ENCODE measurements at regions not wholly inside any gene's neighbourhood (a gene's known extent, or its start where the extent isn't known, plus 50 kb on each side); places are given as distances from the start of the nearest gene placed in this dataset.

GRCh38 chr5:34517249-34517648, 138.9 kb upstream of the RAI14 start:
- Histone ChIP-seq H3K36me3 (ENCODE audit: low read depth) (no peaks in the 10 kb centered on the region), H3K27ac (peak overlapping the region; percentile 21; the same call in 1 of the 2 replicates), H3K4me2 (0 out of 2 replicates have a peak overlapping the region, but pooled peaks have one; percentile 0), H3K79me2 (ENCODE audit: low read depth) (no peaks in the 10 kb centered on the region), H3K4me3 (no peak overlapping the region), H3K9me2 (ENCODE audit: insufficient read depth) (no peaks in the 10 kb centered on the region), H3K9me3 (ENCODE audit: insufficient read depth, low read depth) (peaks cover 3% of the 10 kb centered on the region; the same call in 1 of the 2 replicates), H3F3A (ENCODE audit: insufficient read depth, low read depth) (peaks cover 11% of the 10 kb centered on the region; the same call in 1 of the 2 replicates), H3K27me3 (ENCODE audit: insufficient read depth, low read depth) (no peaks in the 10 kb centered on the region), H3K4me1 (replicated peaks; ENCODE audit: insufficient read depth) (peaks cover 38% of the 10 kb centered on the region), H2AFZ (no peak overlapping the region), H4K20me1 (ENCODE audit: insufficient read depth) (no peaks in the 10 kb centered on the region)
- no peak for TF ChIP-seq CTCF (conservative IDR thresholded peaks at IDR 0.05)
- TF ChIP-seq EZH2 (IDR thresholded peaks at IDR 0.05; ENCODE audit: low read depth), result no peak
- ChIA-PET POLR2A (ENCODE audit: unreplicated experiment) (no interaction called here), CTCF (no interaction called here)
- no TSS peak for BruUV-seq (replicated peaks)
- intact Hi-C loops (cut with micrococcal nuclease; ENCODE audit: unreplicated experiment), result no loop called here
- peak in 1 of 2 experiments; percentile 76 for DNase-seq

GRCh38 chr5:34519489-34520220, 136.5 kb upstream of the RAI14 start:
- Histone ChIP-seq H4K20me1 (ENCODE audit: insufficient read depth) (no peaks in the 10 kb centered on the region), H3K36me3 (ENCODE audit: low read depth) (no peaks in the 10 kb centered on the region), H3K4me1 (replicated peaks; ENCODE audit: insufficient read depth) (peaks cover 53% of the 10 kb centered on the region), H3K4me3 (no peak overlapping the region), H3K9me2 (ENCODE audit: insufficient read depth) (no peaks in the 10 kb centered on the region), H3K79me2 (ENCODE audit: low read depth) (no peaks in the 10 kb centered on the region), H3K9me3 (ENCODE audit: insufficient read depth, low read depth) (peaks cover 3% of the 10 kb centered on the region; the same call in 1 of the 2 replicates), H2AFZ (no peak overlapping the region), H3K4me2 (no peak overlapping the region), H3K27ac (no peak overlapping the region), H3K27me3 (ENCODE audit: insufficient read depth, low read depth) (no peaks in the 10 kb centered on the region), H3F3A (ENCODE audit: insufficient read depth, low read depth) (peaks cover 21% of the 10 kb centered on the region; the same call in 1 of the 2 replicates)
- intact Hi-C loops (cut with micrococcal nuclease; ENCODE audit: unreplicated experiment), result loop anchor here (5.0 kb wide), 1 partner anchor 303 kb away; no protein-coding TSS in a partner anchor
- ChIA-PET POLR2A (ENCODE audit: unreplicated experiment) (interaction anchor here (0.5 kb wide), 1 partner anchor 132 kb away, joined by 4 read pairs; no protein-coding TSS in a partner anchor), CTCF (interaction anchor here (0.6 kb wide), 2 partner anchors 325 to 577 kb away, joined by 3 to 4 read pairs; no protein-coding TSS in a partner anchor)
- no TSS peak for BruUV-seq (replicated peaks)
- no peak for DNase-seq
- TF ChIP-seq CTCF (conservative IDR thresholded peaks at IDR 0.05) (no peak), EZH2 (IDR thresholded peaks at IDR 0.05; ENCODE audit: low read depth) (no peak)

- ChIA-PET POLR2A (ENCODE audit: unreplicated experiment) (no interaction called here), CTCF (interaction anchor here (0.7 to 1.4 kb wide), 3 partner anchors 25 to 201 kb away, joined by 4 to 14 read pairs (median 8); no protein-coding TSS in a partner anchor)
- no peaks in the 10 kb centered on the region for H3K36me3 ChIP-seq (ENCODE audit: low read depth)
- H3K27ac ChIP-seq, result peak overlapping the region; percentile 13; the same call in 1 of the 2 replicates
- intact Hi-C loops (cut with micrococcal nuclease; ENCODE audit: unreplicated experiment), result loop anchor here (5.0 kb wide), 1 partner anchor 301 kb away; no protein-coding TSS in a partner anchor
- no peaks in the 10 kb centered on the region for H3K9me2 ChIP-seq (ENCODE audit: insufficient read depth)
- H3K4me1 ChIP-seq (replicated peaks; ENCODE audit: insufficient read depth), result peaks cover 71% of the 10 kb centered on the region
- H3K79me2 ChIP-seq (ENCODE audit: low read depth), result no peaks in the 10 kb centered on the region
- H3K4me2 ChIP-seq, result peak overlapping the region; percentile 13; the same call in 1 of the 2 replicates
- no peaks in the 10 kb centered on the region for H3K27me3 ChIP-seq (ENCODE audit: insufficient read depth, low read depth)
- no peak overlapping the region for H2AFZ ChIP-seq
- no peaks in the 10 kb centered on the region for H4K20me1 ChIP-seq (ENCODE audit: insufficient read depth)
- peak; percentile 40 to 73 for DNase-seq
- H3K9me3 ChIP-seq (ENCODE audit: insufficient read depth, low read depth), result peaks cover 3% of the 10 kb centered on the region; the same call in 1 of the 2 replicates
- peaks cover 32% of the 10 kb centered on the region; the same call in 1 of the 2 replicates for H3F3A ChIP-seq (ENCODE audit: insufficient read depth, low read depth)
- no TSS peak for BruUV-seq (replicated peaks)
- TF ChIP-seq EZH2 (IDR thresholded peaks at IDR 0.05; ENCODE audit: low read depth) (no peak), CTCF (conservative IDR thresholded peaks at IDR 0.05) (no peak)
- no peak overlapping the region for H3K4me3 ChIP-seq
These were observed 134.4 kb upstream of the RAI14 start for GRCh38 chr5:34521628-34522290.

All from PC-9 (cell line).